GM21723 (cell line): ENCODE measurements at regions not wholly inside any gene's neighbourhood (a gene's known extent, or its start where the extent isn't known, plus 50 kb on each side); places are given as distances from the start of the nearest gene placed in this dataset.

Experiments
- ATAC-seq: cut with Tn5 transposase; IDR thresholded peaks from one replicate; pipeline ENCODE4 v1.9.1; 2021; ENCODE audit warnings: mild to moderate bottlenecking, moderate library complexity; ENCODE audit not compliant: unreplicated experiment

DNA sequence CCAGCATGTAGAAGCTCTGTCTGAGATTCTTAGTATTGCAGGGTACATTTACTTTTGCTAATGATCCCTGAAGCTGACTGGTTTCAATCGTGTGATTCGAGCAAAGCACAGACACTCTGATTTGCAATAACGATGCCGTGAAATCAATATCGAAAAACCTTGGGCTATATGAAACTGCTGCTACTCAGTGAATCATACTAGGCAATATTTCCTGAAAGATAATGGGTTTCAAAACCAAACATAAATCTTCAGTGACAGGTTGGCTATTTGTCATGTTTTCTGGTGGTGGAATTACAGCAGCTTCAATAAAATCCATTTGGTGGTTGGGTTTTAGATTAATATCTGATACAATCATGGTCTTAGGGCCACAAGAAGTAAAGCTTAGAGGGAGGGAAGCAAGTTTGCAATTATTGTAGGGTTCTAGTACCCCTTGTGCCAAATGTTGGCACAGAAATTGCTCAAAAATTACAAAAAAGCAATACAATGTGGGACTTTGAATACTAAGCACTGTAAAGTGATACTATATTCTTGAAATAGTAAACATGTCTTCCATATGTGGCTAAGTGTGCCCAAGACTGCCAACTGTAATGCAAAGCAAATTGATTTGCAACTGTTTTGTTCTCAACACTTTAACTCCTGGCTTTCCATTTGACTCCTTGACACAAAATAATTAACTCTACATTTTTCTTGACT, 112.4 kb upstream of the JAZF1 start:
- no peak for ATAC-seq

DNA sequence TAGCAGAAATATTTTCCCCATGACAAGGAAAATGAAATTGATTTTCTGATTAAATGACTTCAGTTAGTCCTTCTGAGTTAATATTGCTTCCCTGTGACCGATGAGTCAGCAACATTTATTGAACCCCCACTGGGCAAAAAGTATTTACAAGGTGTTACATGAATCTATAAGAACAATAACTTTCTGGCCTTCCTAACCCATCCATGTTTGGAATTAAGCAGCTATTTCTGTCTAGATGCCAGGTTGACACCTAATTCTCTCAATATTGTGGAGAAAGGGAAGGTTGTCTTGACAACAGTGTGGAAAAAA, 112.9 kb upstream of the JAZF1 start:
- ATAC-seq: no peak

DNA sequence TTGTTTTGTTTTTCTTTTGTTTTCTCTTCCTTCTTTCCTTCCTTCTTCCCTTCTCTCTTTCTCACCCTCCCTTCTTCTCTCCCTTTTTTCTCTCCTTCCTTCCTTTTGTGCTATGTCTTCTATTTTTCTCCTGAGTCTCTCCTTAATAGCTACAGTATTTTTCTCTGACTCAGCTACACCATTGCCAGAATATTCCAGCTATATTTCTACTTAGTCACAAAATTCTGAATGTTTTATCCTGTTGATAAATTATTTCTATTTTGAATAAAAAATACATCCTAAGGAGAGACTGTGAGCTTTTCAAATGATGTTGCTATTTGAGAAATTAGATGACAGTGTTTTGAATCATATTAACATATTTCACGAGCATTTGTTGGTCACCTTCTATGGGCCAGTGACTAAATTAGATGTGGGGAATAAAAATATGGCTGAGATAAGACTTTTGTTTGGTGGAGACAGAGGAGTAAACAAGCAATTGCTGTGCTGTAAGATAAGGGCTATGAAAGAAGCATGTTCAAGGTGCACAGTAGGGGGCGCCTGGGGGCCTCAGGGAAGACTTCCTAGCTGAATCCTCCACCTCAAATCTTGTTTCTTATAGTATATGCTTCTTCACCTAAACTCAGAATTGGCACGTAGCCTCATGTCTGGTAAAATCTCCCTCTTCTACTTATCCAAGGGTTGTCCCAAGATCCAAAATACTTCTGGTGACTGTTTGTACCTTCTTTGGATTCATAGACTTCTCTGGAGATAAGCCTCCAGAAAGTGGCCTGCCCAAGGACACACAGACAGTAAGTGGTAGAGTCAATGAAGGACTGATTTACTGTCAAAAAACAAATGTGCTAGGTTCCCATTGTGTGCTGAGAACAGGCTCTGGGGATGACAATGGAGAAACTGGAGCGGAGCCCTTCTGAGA, 115.5 kb upstream of the CREB5 start:
- no peak for ATAC-seq

DNA sequence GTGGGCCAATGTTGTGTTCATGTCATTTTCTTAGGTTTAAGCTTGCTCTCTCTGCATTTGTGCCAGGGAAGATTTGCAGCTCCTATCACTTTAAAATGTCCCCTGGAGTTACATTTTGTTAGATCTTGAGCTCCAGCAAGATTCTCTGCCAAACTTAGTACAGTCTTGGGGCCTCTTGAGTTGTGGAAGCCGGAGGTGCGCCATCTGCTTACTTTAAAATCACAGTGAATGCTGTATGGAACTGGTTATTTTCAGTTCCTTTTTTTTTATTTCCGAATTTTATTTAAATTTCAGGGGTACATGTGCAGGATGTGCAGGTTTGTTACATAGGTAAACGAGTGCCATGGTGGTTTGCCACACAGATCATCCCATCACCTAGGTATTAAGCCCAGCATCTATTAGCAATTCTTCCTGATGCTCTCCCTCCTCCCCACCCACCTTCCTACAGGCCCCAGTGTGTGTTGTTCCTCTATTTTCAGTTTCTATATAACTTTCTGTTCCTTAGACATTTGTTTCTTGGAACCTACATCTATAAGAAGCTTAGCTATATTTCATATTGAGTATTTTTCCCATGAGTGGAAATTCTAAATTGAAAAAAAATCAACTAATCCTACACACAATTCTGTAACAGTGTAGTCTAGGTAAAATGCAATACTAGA, 114.4 kb upstream of the CREB5 start:
- peak; percentile 56 for ATAC-seq

DNA sequence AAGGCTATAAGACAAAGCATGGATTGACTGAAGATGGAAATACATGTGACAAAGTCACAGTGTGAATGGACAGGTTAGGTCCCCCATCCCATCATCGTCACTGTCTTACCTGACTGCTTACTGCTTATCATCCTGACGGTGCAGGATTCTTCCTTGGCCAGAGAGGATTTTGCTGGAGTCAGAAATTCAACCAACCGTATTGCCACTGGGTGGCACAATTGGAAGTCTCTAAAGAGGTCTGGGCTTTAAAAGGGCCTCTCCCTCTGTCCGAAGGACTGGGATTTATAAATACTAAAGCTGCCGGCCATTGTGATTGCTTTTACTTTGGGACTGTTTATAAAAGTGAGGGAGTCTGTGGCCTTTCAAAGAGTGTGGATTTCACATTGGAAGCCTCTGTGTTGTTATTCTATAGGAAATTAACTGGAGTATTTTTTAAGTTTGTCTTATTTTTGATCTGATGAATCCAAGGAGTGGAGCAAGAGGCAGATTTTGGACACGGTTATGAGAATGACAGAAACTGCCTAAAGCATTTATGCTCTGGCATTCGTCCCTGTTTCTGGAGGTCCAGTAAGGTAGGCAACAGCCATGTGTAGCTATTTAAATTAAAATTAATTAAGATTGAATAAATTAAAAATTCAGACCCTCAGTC, 113.3 kb upstream of the CREB5 start:
- ATAC-seq: no peak

DNA sequence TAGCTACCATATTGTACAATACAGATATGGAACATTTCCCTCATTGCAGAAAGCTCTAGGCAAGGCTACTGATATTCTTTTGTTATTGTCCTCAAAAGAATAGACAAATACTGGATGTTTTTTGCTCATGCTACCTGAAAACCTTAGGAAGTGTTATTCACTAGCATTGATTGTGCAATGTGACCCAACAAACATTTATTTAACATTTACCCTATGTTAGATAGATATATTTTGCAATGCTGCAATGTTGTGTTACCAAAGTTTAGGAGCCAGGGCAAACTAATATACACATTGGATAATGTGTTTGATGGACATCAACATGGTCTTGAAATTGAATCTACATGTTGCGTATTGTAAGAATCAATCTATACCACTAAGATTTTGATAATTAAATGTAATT, 112.8 kb upstream of the CREB5 start:
- ATAC-seq: no peak

DNA sequence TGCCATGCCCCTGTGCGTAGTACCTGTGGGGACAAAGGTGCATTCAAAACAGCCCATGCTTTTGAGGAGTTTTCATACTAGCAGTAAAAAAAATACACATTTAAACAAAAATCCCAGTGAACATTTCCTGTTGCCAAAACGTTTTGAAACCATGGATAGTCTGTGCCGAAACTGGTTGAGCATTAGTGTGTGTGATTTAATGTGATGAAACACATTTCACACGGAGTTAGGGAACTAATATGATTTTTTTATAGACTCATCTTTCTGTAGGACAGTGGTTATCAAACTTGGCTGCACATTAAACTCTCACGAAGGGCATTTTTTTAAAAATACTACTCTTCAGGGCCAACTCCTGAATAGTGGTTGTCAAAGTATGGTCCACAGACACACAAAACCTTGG, 111.8 kb upstream of the CREB5 start:
- no peak for ATAC-seq

DNA sequence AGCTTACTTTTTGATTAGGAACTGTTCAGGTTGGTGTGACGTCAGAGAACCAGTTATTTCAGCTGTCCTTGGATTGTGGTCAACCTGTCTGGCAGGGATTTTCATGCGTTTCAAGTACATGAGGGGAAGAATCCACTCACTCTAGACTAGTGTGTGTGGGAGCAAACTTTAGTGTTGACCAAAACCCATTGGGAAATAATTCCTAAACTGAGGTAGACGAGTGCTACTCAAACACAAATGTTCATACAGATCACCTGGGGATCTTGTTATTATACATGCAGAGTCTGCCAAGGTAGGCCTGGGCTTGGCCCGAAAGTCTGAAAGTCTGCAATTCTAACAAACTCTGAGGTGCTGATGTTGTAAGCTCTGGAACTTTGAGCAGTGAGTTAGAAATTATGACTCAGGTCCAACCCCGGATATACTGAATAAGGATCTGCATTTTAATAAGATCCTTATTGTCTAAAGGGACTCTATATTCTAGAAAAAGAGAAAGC, 111.1 kb upstream of the CREB5 start:
- ATAC-seq: no peak

DNA sequence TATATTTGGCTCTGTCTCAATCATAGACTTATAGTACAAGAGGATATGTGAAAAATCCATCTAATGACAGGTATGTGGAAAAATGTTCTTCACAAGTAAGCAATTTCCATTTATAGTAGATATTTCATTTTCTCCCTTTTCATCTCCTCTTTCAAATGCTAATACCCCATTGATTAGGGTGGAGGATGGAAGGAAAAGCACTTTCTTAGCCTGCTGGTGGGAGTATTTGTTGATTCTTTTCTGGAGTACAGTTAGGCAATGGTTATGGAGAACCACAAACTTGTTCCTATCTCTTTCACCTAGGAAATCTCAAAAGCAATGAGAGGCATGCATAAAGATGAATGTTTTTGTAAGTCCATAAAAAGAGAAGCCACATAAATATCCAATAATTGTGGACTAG, 108.0 kb upstream of the CREB5 start:
- no peak for ATAC-seq

DNA sequence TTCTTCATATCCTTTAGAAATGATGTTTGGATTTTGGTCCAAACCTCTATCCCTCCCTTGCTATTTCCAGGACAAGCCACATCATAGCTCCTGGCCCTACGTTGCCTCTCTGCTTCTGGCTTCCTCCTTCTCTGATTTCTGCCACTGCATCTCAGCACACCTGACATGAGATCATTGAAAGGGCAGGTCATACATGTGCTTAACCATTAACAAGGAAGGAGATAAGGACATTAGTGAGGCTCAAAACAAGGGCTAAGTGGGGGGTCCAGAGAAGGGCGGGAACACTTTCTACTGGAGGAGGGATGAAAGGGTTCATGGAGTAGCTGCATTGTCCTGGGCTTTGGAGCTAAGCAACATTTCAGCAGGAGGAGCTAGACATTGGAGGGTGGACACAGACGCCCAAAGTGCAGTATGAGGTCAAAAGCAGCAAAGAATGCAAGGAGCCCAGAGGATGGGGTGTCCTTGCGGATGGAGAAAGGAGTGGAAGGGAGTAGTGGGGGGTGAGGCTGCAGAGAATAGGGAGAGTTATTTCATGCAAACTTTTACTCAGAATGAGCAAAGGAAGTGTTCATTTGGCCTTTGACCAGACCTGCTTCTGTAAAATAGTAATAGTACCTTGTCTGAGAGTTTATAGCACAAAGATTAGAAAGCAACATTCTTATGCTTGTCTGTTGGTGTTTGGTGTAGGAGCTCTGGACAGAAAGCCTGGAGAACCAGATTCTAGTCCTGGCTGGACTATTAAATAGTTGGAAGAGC, 102.4 kb upstream of the CREB5 start:
- ATAC-seq: no peak

DNA sequence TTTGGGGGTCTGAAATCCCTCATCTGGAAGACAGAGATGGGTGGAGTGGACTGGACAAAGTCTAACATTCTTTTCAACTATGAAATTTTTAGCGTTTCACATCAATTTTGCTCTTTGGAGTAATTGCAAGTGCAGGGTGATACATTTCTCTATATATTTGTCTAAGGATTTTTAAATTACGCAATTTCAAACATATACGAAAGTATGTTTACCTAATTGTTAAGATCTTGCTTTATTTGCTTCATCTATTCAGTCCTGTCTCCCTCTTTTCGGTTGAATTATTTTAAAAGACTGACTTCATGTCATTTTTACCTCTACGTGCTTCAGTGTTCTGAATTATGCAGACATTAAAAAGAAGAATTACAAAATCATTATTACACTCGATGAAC, 101.9 kb upstream of the CREB5 start:
- ATAC-seq: no peak

DNA sequence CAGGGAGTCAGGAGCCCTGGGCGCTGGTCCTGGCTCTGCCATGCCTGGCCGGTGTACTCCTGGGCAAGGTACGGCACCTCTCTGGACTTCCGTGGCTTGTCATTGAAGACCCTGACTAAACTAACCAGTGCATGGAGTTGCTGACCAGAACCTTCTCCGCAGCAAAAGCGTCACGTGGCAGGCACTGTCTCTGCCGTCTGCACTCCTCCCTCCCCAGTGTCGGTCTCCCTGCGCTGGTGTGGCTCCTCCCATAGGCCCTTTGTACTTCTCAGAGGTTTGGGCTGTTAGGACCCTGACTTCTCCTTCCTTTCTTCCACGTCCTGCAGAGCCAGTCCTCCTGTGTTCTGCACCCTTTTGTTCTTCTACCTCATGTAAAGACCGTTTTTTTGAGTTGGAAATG, 100.6 kb upstream of the CREB5 start:
- no peak for ATAC-seq

DNA sequence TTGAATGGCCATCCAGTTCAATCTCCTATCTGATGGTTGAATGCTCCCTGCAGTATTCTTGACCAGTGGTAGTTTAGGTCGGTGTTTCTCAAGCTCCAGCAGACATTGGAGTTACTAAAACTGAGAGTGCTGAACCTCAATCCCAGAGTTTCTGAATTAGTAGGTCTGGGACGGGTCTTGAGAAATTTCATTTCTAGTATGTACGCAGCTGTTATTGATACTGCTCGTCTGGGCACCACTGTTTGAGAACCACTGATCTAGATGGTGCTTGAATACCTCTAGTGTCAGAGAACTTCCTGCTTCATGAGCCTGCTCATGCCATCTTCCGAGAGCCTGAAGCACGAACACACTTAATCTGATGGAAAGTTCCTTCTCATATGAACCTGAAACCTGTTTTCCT, 99.4 kb upstream of the CREB5 start:
- no peak for ATAC-seq

DNA sequence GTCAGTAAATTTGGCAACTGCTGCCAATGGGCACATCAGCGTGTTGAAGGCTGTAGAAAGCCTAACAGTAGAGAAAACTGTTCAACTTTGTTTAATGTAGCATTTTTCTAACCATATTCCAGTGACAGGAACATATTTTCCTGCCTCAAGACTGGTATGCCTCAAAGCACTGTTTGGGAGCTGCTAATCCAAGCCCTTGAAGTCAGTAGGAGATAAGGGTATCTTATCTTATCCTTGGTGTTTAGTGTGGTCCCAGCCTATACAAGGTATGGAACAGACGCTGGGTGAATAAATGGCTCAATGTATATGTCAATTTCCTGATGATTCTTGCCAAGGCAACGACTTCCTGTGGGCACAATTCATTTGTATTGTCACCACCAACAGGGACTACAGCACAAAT, 97.5 kb upstream of the CREB5 start:
- no peak for ATAC-seq

DNA sequence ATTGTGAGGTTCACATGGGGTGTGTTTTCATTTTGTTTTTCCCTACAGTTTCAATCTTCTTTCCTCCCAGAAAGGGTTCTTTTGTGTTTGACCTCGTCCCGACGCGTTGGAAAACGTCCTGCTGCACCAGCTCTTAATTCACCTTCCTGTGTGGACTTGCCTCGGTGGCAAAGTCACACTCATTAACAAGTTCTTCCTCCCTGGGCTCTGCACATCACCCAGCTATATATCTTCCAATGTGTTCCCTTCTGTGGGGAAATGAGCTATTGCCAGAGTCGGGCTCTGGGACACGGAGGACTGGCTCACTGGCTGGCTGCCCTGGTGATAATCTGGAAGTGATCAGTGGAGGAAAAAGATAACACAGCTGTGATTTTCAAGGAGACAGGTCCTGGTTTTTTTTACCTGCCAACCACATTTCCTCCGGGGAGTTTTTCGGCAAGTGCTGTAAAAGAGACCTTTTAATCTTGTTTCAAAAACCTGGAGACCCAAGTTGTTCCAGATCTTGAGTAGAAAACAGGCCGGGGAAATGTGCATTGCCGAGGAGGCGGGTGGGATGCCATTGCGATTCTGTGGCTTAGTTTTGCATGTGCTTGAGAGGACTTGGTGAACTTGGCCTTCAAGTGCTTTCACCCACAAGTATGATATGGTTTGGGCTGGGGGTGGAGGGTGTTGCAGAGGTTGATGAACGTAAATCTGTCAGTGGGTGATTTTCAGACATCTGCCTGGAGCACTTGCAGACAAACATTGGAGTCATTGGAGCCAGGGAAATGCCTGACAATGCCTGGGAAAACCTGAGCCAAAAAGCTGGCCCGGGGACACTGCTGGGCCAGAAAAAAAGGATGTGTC, 96.5 kb upstream of the CREB5 start:
- no peak for ATAC-seq

DNA sequence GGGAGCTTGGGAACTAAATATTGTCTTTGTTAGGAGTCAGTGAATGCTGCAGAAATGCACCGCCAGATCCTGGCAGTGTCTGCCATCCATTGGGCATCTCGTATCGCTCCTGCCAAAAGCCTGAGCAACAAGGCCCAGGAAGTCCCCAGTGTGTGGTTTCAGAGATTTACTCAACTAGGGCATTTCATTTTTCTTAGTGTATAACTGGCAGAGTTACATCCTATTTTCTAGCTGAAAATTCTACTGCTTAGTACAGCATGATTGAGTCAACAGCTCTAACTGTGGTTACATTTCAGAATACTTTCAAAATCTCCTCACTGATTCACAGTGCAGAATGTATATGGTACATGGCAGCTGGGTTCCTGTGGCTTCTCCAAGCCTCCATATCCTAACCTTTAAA, 95.8 kb upstream of the CREB5 start:
- ATAC-seq: no peak

DNA sequence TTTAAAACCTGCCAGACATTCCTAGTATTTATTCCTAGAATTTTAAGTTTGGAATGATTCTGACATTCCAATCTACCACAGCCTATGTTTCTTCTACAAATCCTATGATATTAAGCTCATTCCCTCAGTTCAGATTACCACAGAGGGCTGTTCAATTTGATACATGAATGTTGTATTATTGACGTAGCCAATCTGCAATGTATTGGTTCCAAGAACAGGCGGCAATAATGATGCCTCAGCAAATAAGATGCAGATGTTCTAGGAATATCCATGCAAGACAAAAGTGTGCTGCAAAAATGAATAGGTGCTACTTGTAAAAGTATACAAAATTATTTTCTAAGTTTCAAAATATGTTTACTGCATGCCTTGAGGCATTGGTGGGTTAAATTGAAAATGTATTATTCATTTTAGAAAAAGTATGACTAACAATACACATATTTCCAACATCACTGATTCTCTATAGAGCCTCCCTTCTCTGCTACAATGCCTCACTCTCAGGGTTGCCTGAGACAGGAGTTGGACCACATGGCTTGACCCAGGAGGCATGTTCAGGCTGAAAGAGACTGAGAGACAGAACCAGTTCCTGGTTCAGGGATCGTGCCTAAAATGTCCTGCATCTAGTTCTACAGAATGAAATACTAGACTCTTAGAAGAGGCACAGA, 94.1 kb upstream of the CREB5 start:
- ATAC-seq: no peak

DNA sequence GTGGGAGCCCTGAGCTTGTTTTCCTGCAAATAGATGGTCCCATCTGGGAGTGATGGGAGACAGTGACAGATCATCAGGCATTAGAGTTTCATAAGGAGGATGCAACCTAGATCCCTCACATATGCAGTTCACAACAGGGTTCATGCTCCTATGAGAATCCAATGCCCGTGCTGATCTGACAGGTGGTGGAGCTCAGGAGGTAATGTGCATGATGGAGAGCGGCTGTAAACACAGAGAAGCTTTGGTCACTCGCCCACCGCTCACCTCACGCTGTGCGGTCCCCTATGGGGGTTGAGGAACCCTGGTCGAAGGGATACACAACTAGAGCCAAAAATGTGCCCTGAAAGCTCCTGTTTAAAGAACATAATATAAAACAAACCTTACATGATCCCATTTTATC, 88.5 kb upstream of the CREB5 start:
- no peak for ATAC-seq

DNA sequence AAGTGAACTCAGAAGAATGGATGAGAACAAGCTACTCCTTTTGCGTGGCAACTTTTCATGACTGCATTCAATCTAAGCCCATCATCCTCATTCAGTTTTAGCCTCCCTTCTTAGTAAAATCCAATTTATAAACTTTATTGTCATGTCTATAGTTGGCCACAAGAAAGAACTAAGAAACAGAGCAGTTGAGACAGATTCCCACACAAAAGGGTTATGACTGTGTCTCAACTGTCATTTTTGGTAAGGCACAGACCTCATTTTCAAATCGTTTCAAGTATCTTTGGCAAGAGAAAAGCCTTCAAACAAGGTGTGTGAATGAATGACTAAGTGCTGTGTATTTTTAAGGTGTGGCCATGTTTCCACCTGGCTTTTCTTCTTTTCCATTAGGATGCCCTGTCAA, 84.2 kb upstream of the CREB5 start:
- no peak for ATAC-seq
